Hepatocyte (in vitro differentiated cells): ENCODE measurements at regions not wholly inside any gene's neighbourhood (a gene's known extent, or its start where the extent isn't known, plus 50 kb on each side); places are given as distances from the start of the nearest gene placed in this dataset.

Experiments used
- CTCF ChIP-seq: fragments of 200-600 bp; sonication (generic); IDR thresholded peaks from 2 replicates; pipeline ENCODE4 v1.5.1; 2016; ENCODE audit warnings: antibody characterized with exemption, mild to moderate bottlenecking; ENCODE audit not compliant: poor library complexity
- EZH2 ChIP-seq: fragments of 200-600 bp; sonication (generic); IDR thresholded peaks from 2 replicates; pipeline ENCODE4 v1.6.1; 2016; ENCODE audit warnings: antibody characterized with exemption, mild to moderate bottlenecking, borderline replicate concordance
- EZH2phosphoT487 ChIP-seq: fragments of 200-600 bp; sonication (generic); IDR thresholded peaks from one replicate; pipeline ENCODE4 v1.6.1; 2018; ENCODE audit warnings: antibody characterized with exemption, mild to moderate bottlenecking, low read depth, moderate library complexity; ENCODE audit not compliant: unreplicated experiment, severe bottlenecking

- TF ChIP-seq CTCF (no peak), EZH2 (no peak), EZH2phosphoT487 (no peak)
Observed at GRCh38 chr7:153152801-153153422, 393.4 kb downstream of the ACTR3B start.
